ENCODE measurements at regions not wholly inside any gene's neighbourhood (a gene's known extent, or its start where the extent isn't known, plus 50 kb on each side); places are given as distances from the start of the nearest gene placed in this dataset.

GRCh38 chr6:22888163-22888752 is 318.9 kb downstream of the HDGFL1 start:
- Mint-ChIP-seq H3K9me3 (peaks cover 5% of the 10 kb centered on the region), H3K27ac (ENCODE audit: unreplicated experiment) (no peak overlapping the region), H3K4me3 (no peak overlapping the region), H3K27me3 (ENCODE audit: low read depth) (no peaks in the 10 kb centered on the region), H3K36me3 (ENCODE audit: low read depth) (peaks cover 3% of the 10 kb centered on the region), H3K4me1 (peaks cover 9% of the 10 kb centered on the region)
- DNase-seq (ENCODE audit: low read depth, low spot score): no peak
- no peak for TF ChIP-seq CTCF (conservative IDR thresholded peaks at IDR 0.05)

GRCh38 chr6:22891934-22892333 is 322.6 kb downstream of the HDGFL1 start:
- TF ChIP-seq CTCF (conservative IDR thresholded peaks at IDR 0.05): no peak
- Mint-ChIP-seq H3K27ac (ENCODE audit: unreplicated experiment) (no peak overlapping the region), H3K4me1 (peaks cover 9% of the 10 kb centered on the region), H3K4me3 (no peak overlapping the region), H3K36me3 (ENCODE audit: low read depth) (no peaks in the 10 kb centered on the region), H3K27me3 (ENCODE audit: low read depth) (no peaks in the 10 kb centered on the region), H3K9me3 (peaks cover 6% of the 10 kb centered on the region)
- no peak for DNase-seq (ENCODE audit: low read depth, low spot score)

GRCh38 chr6:22892452-22892851 is 323.1 kb downstream of the HDGFL1 start:
- Mint-ChIP-seq H3K36me3 (ENCODE audit: low read depth) (no peaks in the 10 kb centered on the region), H3K4me1 (peaks cover 11% of the 10 kb centered on the region), H3K27ac (ENCODE audit: unreplicated experiment) (no peak overlapping the region), H3K4me3 (no peak overlapping the region), H3K27me3 (ENCODE audit: low read depth) (no peaks in the 10 kb centered on the region), H3K9me3 (peaks cover 6% of the 10 kb centered on the region)
- no peak for TF ChIP-seq CTCF (conservative IDR thresholded peaks at IDR 0.05)
- no peak for DNase-seq (ENCODE audit: low read depth, low spot score)

- Mint-ChIP-seq H3K27me3 (ENCODE audit: low read depth) (no peaks in the 10 kb centered on the region), H3K4me3 (no peak overlapping the region), H3K9me3 (peaks cover 6% of the 10 kb centered on the region), H3K4me1 (peaks cover 19% of the 10 kb centered on the region), H3K36me3 (ENCODE audit: low read depth) (no peaks in the 10 kb centered on the region), H3K27ac (ENCODE audit: unreplicated experiment) (no peak overlapping the region)
- DNase-seq (ENCODE audit: low read depth, low spot score): no peak
- TF ChIP-seq CTCF (conservative IDR thresholded peaks at IDR 0.05): no peak
These were observed 327.3 kb downstream of the HDGFL1 start for GRCh38 chr6:22896696-22897095.

- no peak for DNase-seq (ENCODE audit: low read depth, low spot score)
- Mint-ChIP-seq H3K4me3 (no peak overlapping the region), H3K27me3 (ENCODE audit: low read depth) (no peaks in the 10 kb centered on the region), H3K4me1 (peaks cover 34% of the 10 kb centered on the region), H3K36me3 (ENCODE audit: low read depth) (no peaks in the 10 kb centered on the region), H3K27ac (ENCODE audit: unreplicated experiment) (no peak overlapping the region), H3K9me3 (peaks cover 2% of the 10 kb centered on the region)
- no peak for TF ChIP-seq CTCF (conservative IDR thresholded peaks at IDR 0.05)
These were observed 330.1 kb downstream of the HDGFL1 start for GRCh38 chr6:22899426-22899825.
